HG03139 (cell line): ENCODE measurements at regions not wholly inside any gene's neighbourhood (a gene's known extent, or its start where the extent isn't known, plus 50 kb on each side); places are given as distances from the start of the nearest gene placed in this dataset.
"Not testable (repeated sequence)": the region's sequence is repeated elsewhere in the genome, so short reads cannot be mapped to it uniquely, and the experiment has no call there.

Experiments
- ATAC-seq: cut with Tn5 transposase; IDR thresholded peaks from one replicate; pipeline ENCODE4 v1.9.1; 2021; ENCODE audit not compliant: unreplicated experiment

DNA sequence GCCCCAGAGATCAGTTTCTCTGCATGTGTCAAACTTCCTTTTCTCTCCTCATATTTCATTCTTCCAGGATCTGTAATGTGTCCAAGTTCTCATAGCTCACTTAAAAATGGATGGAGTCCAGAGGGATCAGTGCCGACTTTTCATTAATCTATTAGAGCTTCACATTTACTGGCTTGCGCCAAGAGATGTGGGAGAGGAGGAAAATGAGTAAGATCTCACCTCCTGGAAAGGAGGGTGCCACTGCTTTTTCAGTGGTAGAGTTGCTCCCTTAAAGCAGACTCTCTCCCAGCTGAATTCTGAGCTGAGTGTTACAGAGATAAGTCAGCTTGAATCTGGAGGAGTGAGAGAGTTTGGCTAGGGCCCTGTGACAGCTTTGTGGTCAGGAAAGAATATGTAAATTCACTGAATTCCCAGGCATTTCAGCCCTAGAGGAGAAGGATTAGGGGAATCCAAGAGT, 175.9 kb downstream of the SOX4 start:
- no peak for ATAC-seq

DNA sequence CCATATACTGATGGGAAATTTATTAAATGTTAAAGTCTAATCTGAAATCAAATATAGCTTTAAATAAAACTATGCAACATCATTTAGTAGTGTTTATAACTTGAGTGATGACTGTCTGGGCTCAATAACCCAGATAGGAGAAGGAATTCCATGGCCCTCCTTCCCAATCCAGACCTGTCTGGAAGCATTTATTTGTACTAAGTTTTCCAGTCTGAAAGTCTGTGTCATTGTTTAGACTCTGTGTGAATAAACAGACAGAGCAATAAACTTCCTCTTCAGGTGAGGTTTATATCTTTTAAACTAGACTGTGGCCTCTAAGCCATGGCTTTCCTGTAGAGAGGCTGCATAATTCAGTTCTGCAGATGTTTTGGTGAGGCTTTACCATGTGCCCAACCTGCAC, 176.4 kb downstream of the SOX4 start:
- ATAC-seq, result no peak

DNA sequence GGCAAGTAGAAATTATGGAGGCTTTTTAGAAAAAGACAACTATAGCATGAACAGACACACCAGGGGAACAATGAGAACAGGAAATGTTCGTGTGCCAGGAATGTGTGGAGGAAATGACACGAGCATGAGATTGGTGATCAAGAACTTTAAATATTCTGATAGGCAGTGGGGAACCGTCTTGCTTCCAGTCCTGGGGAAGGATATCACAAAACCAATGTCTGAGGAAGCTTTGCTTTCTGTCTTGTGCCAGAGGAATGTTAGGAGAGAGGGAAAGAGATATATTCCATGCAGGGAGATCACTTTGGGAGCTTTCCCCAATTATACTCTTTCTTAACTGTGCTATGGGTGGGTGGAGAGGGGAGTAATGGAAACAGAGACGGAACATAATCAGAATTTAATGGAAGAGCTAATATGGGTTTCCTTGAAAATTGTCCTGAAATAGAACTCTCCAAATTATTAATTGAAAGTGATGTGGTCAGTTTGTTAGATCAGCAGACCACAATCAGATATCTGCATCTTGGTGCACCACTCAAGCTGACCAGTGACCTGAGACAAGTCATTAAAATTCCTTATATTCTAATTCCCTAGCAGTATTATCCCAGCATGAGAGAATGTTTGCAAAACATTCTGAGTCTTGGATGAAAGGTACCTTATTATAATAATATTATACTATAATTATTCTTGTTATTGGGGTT, 178.2 kb downstream of the SOX4 start:
- no peak for ATAC-seq

DNA sequence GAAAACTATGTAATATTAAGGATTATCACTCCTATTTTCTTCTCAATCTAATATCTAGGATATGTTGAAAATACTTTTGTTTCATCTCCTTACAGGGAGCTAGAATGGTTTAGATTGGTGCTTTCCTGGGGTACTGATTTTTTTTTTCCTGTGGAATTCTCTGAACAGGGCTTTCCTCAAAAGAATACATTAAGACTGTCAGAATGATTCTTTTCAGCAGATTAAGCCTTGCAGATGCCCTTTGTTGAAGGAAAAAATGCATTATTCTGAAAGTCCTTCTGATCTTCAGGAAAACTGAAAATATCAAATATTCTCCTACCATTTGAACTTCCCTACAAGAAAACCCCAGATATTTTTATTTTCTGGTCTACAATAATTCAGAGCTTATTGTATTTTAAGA, 178.9 kb downstream of the SOX4 start:
- no peak for ATAC-seq

DNA sequence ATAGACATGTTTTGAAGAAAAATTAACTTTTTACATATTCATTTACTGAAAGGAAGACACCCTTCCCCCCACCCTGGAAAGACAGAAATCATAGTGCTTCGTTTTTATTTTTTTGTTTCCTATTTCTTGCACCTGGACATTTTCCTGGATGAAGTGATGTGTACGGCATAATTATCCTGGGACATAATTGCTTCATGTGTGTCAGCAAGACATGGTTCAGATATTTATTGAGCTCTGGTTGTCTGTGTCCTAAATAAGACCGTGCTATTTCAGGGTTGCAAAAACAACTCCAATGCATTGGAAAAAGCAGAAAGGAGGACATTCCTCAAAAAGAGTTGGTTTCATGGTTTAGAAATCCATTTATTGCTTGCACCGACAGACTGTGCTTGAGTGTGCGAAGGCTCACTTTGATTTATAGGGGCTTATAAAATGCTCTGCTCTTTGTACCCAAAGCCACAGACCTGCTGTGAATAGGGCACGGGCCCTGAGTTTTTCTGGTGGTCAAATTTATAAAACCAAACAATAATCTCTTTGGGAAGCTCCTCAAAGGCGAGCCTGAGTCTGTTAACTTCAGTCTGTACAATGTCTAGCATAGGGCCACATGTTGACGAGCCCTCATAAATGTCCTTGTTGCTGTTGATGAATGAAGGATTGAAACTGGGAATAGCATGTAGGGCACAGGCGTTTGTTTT, 179.5 kb downstream of the SOX4 start:
- ATAC-seq, result no peak

DNA sequence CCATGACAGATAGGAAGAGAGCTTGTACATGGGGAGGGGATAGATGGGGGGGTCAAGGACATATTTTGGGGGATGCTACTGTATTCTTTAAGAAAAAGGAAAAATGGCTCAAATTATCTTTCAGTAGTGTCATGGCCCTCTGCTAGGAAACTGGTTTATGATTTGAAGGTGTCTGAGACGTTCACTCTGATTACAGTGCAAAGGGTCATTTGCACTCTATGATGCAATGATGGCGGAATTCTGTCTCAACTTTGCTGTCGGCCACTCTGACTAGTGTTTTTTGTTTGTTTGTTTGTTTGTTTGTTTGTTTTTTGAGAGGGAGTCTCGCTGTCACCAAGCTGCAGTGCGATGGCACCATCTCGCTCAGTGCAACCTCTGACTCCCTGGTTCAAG, 180.0 kb downstream of the SOX4 start:
- no peak for ATAC-seq

DNA sequence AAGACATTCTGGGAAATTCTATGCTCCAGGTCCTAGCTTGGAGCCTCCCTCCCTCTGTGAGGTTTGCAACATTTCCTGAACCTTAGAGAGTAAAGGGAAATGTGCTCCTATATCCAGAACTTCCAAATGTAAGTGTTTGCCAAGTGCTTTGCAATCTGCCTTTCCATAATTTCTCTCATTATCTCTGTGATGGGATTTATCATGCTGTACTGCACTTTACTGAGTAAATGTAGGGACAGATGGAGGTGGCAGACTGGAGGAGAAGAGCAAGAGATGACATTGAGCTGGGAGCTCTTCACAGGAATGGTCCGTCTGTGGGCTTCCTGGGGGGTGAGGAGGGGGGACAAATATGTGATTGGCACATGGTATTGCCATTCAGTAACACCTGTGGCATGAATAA, 184.3 kb downstream of the SOX4 start:
- ATAC-seq, result no peak

DNA sequence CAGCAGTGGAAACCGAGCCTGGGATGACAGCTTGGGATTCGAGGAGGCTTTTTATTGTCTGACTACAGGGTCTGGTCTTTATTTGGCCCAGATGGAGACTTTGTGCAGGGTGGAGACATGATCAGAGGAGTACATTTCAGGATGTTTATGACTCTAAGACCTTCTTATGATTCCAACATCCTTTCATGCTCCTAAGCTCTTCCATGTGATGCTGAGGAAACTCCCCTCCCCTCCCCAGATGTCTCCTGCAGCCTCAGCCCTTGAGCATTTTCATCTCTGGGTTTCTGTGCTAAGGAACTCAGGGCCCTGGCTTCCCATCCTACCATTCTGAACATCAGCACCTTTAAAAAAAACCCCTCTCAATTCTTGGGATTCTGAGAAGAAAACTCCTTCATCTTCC, 186.6 kb downstream of the SOX4 start:
- ATAC-seq, result no peak

DNA sequence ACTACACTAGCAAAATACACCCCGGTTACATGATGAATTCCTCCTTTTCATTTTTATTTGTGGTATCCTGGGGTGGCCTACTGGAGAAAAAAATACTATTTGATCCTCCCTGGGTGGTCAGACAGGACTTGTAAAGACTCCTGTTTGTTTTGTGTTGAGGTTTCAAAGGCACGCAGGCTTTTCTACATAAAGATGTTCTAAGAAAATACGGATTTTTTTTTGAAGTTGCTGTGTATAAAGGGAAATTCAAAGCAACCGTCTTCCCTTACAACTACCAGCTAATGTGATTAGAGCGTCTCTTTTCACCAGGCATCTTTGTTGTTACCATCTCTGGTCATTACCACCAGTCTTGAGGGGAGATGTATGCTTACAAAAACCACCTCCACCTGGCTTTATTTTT, 187.1 kb downstream of the SOX4 start:
- ATAC-seq, result no peak

DNA sequence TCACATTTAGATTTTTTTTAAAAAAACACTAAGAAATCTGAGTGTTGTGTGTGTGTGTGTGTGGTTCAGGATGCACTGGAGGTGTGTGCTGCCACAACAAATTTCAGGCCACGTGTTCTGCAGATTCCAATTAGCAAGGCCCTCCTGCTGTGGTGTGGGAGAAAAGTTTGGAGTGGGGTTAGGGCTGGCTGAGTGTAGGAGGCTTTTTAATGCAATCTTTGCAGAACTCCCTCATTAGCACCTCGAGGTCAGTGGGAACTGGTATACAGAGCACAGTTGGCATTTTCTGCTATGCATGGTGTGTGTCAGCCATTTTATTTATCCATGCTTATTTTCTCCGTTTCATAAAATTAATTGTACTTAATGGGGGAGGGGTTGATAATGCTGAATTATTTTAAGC, 187.6 kb downstream of the SOX4 start:
- ATAC-seq, result no peak

DNA sequence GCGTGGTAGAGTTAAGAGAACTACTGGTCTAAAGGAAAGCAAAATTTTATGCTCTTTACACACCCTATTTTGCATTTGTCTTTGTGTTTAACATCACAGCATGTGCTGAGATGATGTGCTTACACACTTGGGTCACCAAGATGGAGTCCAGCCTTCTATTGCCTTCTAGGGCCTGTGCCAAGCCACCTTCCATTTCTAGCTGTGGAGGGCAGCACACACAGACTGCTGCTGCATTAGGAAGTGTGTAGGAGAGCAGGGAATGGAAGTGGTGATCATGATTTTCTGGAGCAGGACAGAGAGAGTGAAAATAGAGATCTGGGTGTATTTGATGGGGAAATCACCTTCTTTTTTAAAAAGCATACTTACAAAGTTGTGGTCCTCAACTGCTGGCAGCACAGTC, 191.6 kb downstream of the SOX4 start:
- no peak for ATAC-seq

DNA sequence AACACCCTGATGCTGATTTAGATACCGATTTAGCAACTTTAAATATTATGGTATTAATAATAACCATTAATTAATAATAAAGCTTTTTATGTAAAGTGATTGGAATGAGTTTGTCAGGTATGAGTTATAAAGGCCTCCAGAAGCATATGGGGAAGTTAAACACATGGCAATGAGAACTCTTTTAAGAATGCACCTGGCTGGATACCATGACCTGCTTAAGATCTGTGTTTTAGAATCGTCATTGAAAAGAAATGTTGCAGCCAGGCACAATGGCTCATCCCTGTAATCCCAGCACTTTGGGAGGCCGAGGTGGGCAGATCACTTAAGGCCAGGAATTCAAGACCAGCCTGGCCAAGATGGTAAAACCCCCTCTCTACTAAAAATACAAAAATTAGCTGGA, 197.5 kb downstream of the SOX4 start:
- ATAC-seq, result no peak

DNA sequence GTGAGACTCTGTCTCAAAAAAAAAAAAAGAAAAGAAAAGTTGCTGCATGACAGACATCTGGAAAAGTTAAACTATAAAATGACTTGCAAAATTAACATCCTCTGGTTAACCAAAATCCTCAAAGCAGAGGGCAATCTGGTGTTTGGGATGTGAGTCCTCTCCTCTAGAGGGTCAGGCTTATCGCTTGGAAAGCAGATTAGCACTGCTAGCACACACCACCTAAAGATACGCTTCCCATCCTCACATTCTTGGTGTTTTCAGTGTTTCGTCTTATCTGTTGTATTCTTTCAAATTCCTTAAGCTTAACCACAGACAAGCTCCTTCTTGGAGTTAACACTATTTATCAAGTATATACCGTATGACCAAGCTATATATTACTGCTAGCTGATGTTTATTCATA, 198.0 kb downstream of the SOX4 start:
- no peak for ATAC-seq

DNA sequence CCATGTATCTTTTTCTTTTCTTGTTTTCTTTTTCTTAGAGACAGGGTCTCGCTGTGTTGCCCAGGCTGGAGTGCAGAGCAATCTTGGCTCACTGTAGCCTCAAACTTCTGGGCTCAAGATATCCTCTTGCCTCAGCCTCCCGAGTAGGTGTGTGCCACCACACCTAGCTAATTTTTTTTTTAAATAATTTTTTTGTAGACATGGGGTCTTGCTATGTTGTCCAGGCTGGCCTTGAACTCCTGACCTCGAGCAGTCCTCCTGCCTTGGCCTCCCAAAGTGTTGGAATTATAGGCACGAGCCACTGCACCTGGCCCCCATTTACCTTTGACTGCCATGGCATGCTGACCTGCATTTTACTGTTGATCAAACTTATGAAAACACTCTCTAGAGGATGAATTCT, 198.6 kb downstream of the SOX4 start:
- no peak for ATAC-seq

DNA sequence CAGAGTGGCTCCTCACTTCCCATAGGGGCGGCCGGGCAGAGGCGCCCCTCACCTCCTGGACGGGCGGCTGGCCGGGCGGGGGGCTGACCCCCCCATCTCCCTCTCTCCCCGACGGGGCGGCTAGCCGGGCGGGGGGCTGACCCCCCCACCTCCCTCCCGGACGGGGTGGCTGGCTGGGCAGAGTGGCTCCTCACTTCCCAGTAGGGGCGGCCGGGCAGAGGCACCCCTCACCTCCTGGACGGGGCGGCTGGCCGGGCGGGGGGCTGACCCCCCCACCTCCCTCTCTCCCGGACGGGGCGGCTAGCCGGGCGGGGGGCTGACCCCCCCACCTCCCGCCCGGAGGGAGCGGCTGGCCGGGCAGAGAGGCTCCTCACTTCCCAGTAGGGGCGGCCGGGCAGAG, 203.4 kb downstream of the SOX4 start:
- not testable (repeated sequence) for ATAC-seq

DNA sequence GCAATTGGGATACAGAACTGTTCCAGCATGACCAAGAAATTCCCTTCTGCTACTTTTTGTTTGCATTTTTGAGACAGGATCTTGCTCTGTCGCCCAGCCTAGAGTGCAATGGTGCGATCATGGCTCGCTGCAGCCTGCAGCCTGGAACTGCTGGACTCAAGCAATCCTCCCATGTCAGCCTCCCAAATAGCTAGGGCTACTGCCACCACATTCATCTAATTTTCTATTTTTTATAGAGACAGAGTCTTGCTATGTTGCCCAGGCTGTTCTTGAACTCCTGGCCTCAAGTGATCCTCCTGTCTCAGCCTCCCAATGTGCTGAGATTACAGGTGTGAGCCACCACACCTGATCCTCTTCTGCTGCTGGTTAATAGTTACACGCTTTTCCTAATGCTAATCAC, 204.9 kb downstream of the SOX4 start:
- no peak for ATAC-seq

DNA sequence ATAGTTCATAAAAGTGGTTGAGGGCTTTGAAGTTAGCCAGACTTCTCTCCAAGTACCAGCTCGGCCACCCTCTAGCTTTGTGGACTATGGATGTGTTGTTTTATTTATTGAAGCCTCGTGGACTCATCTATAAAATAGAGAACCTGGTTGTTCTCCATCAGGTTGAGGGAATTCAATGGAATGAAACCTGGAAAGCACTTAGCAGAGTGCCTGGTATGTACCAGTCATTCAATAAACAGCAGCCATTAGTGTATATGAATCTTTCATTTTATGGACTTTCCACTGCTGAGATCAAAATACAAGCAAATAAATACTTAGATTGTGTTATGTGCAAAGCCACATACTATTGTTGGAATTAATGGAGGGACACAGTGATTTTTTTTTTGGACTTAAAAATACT, 206.8 kb downstream of the SOX4 start:
- ATAC-seq, result no peak

DNA sequence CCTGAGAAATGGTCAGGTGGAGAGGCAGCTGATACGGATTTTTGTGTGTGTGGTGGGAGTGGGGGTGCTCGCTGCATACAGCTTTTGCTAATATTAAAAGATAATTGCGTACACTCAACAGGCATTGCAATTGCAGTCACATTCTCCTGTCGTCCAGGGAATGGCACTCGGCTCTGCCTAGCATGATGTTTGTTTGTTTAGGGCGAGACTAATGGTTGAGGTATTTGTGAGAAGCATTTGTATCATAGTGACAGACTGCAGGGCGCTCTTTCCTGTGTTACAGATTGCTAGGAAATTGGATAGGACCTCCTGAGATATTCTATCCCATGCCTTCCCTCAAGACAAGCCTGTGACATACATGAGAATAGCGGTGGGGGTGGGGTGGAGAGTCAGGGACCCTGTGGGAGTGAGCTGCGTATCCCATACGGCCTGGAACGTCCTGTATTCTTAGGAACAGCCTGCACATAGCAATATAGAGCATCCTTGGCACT, 207.4 kb downstream of the SOX4 start:
- no peak for ATAC-seq

DNA sequence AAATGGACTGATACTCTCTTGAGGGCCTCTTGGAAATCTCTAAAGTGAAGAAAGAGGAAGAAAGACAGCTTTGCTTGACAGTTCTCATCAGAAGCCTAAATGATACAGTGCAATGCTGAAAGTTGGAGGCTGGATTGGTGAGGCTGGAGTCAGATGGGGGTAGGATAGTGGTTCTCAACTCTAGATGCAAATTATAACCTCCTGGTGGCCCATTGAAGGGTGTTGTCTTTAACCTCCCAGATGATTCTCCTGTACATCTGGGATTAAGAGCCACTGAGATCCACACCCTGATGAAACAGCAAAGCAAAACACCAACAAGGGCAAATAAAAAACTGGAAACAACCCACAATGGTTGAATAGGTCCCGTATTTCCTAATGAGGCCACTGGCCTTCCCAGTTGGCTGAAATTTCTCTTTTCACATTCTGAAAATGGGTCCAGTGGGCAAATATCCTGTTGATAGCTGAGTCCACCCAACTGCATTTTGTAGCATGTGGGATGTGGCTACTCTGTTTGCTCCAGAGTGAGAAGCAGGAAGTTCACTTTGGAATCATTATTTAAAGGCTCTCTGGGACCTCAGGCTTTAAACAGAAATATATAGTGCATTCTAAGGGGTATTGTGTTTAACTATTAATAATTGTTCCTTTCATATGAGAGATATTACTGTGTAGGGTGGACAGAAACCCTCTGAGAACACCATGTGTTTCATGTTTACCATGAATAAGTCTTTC, 208.1 kb downstream of the SOX4 start:
- no peak for ATAC-seq

DNA sequence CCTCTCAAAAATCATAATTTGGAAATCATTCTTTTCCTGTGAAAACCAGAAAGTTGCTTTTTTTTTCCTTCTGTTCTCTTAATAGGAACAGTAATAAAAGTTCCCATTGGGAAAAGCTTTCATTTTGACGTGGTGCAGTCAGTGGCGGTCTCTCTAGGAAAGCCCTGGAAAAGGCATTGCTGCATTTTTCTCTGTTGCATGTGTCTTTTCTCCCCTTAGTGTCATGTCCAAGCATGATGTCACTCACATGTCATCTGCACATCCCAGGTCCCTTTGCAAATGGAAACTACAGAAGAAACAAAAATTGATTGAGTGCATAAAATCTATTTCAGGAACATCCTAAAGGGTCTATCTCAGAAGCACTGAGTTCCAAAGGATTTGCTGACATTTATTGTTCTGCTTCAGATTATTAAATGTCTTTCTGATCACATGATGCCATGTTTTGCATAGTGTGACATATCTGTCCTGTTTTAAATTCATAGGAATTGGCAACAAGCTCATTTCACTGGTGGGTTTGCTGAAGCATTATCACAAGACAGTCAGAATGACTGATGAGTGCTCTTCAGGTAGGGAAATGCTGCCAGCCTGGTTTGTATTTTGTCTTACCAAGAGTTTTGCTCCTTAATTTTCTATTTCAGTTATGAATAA, 208.7 kb downstream of the SOX4 start:
- no peak for ATAC-seq

DNA sequence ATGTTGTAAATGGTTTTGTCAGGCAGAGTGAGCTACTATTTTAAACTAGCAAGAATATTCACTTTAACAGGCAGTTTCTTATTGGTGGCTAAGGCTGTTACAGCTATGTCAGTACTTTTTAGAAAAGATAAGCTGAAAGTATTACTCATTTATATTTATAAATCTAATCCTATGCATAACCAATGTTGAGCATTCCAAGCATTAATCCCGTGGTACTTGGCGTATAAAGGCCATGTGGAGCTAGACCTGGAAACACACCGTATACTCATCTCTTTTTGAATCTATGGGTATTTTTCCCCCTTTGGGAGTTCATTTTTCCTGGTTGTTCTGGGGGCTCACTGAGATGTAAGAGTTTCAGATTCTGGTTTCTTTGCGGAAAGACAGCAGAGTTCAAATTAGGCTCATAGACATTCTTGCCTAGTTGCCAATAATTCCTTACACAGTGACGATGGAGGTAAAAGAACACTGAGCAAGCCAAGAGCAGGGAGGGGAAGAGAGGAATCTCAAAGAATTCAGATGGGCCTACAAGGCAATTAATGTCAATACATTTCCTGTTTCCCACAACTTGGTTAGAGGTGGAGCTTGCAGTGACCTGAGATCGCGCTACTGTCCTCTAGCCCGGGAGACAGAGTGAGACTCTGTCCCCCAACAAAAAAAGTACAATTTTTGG, 211.5 kb downstream of the SOX4 start:
- no peak for ATAC-seq
